GM12864 (cell line): ENCODE measurements at regions not wholly inside any gene's neighbourhood (a gene's known extent, or its start where the extent isn't known, plus 50 kb on each side); places are given as distances from the start of the nearest gene placed in this dataset.

Source experiments
- DNase-seq: peaks from one replicate; pipeline ENCODE4 v3.0.0-alpha.2; 2011; ENCODE audit warnings: low read depth
- H3K4me3 ChIP-seq: 2 replicates; pipeline ENCODE4 v1.5.1; 2011; ENCODE audit warnings: mild to moderate bottlenecking, low read depth, low read length, control low read depth
- TF ChIP-seq, protein P1 (sequence below): IDR thresholded peaks from 2 replicates; pipeline ENCODE4 v1.5.1; 2011; ENCODE audit warnings: low read depth, mild to moderate bottlenecking, moderate library complexity, low read length, control low read depth, inconsistent platforms; ENCODE audit errors: missing control alignments

- no peak overlapping the region for H3K4me3 ChIP-seq
- DNase-seq = no peak
- TF ChIP-seq, protein P1, sequence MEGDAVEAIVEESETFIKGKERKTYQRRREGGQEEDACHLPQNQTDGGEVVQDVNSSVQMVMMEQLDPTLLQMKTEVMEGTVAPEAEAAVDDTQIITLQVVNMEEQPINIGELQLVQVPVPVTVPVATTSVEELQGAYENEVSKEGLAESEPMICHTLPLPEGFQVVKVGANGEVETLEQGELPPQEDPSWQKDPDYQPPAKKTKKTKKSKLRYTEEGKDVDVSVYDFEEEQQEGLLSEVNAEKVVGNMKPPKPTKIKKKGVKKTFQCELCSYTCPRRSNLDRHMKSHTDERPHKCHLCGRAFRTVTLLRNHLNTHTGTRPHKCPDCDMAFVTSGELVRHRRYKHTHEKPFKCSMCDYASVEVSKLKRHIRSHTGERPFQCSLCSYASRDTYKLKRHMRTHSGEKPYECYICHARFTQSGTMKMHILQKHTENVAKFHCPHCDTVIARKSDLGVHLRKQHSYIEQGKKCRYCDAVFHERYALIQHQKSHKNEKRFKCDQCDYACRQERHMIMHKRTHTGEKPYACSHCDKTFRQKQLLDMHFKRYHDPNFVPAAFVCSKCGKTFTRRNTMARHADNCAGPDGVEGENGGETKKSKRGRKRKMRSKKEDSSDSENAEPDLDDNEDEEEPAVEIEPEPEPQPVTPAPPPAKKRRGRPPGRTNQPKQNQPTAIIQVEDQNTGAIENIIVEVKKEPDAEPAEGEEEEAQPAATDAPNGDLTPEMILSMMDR = no peak
These were observed 83.1 kb downstream of the CPN2 start for GRCh38 chr3:194267744-194268653.

GRCh38 chr3:194268654-194269512 is 82.2 kb downstream of the CPN2 start:
- TF ChIP-seq, protein P1 = no peak
- H3K4me3 ChIP-seq = no peak overlapping the region
- no peak for DNase-seq

GRCh38 chr3:194269610-194270145 is 81.5 kb downstream of the CPN2 start:
- no peak overlapping the region for H3K4me3 ChIP-seq
- no peak for DNase-seq
- TF ChIP-seq, protein P1 = no peak

DNA sequence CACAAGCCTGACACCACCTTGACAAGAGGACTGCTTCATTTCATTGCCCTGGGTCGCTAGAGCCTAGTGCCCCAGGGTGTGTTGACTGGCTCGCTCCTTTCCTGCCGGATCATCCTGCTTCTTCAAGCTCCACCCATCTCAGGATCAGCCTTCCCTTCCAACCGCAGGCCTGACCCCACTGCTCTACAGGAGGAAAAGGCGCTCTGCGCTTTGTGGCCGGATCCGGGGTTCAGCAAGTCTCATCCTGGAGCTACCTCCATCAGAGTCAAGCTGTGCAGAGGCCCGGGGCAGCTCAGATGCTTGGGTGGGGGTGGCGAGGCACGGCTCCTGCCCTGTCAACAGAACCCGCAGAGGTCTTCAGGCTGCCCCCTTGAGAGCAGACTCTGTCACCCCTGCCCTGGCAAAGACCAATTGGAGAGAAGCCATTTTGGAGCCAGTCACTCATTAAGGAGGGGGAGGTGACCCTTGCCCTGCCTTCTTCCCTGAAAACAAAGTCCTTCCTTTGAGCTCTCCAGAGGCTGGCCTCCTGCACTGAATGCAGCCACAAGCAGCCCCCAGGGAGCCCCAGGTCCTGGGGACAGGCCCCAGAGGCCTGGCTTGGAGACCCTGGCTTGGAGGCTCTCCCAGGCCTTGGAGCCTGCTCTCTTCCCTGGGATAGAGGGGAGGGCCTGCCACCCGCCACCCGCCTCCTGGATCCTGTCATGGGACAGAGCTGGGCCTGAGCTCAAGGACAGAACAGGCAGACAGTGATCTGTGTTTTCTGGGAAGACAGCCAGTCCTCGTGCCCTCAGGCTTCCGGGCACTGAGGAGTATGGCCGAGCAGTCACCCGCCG is 80.3 kb downstream of the CPN2 start:
- TF ChIP-seq, protein P1 = no peak
- no peak overlapping the region for H3K4me3 ChIP-seq
- no peak for DNase-seq

GRCh38 chr3:194271460-194272035 is 79.6 kb downstream of the CPN2 start:
- H3K4me3 ChIP-seq = no peak overlapping the region
- TF ChIP-seq, protein P1 = no peak
- no peak for DNase-seq

DNA sequence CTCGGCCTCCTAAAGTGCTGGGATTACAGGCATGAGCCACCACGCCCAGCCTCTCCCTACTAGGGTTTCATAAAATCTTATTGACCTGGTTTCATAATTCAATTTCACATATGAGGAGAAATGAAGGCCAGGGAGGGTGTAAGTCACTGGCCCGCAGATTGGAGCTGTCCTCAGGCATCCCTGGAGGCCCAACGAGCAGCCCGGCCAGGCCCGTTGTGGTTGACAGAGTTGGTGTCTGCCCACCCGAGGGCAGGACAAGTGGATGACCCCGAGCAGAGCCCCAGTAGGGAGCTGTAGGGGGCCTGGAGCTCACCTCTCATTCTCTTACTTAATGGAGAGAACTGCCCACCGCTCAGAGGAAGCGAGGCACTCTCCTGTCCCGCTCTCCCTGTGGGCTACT is 78.9 kb downstream of the CPN2 start:
- TF ChIP-seq, protein P1 = no peak
- DNase-seq = no peak
- no peak overlapping the region for H3K4me3 ChIP-seq
